ENCODE measurements at regions not wholly inside any gene's neighbourhood (a gene's known extent, or its start where the extent isn't known, plus 50 kb on each side); places are given as distances from the start of the nearest gene placed in this dataset.

DNA sequence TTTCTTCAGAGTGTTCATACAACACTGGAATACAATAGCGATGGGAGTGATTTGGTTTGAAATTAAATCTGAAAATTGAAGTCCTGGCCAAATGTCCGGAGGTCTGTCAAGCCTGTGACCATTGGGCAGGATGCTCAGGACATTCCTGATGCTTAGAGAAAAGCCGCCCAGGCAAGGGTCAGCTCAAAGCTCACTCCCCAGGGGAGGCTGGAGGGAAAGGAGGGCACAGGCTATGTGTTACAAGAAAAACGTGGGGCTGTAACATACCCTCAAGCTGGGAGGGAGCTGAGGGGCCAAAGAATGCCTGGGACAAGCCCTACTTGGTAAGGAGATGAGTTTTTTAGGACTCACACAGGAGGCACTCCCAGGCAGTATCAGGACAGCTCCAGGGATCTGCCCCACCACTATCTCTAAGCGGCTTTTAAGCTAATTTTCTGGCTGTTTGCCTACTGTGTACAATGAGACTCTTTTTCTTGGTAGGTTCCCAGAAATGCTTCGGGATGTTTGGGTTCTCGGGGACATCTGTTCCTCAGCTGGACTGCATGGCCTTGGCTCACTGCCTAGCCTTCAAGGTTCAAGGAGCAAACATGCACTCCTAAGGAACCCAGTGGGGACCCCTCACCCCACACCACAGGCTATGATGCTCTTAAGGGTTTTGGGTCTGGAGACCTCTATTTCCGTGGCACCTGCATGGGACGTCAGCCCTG lies 500.1 kb downstream of the BRD1 start:
- TF ChIP-seq BCL11B (tag by site-specific recombination; IDR thresholded peaks at IDR 0.05; ENCODE audit: low read depth) (no peak), ZNF626 (tag by site-specific recombination; IDR thresholded peaks at IDR 0.05) (no peak), ZNF610 (tag by site-specific recombination; IDR thresholded peaks at IDR 0.05; ENCODE audit: borderline replicate concordance) (no peak), BCL11A (tag by site-specific recombination; IDR thresholded peaks at IDR 0.05; ENCODE audit: low read depth) (no peak), OSR2 (tag by site-specific recombination; IDR thresholded peaks at IDR 0.05) (no peak), ZNF544 (tag by site-specific recombination; IDR thresholded peaks at IDR 0.05) (no peak)
- TF ChIP-seq, protein P1, sequence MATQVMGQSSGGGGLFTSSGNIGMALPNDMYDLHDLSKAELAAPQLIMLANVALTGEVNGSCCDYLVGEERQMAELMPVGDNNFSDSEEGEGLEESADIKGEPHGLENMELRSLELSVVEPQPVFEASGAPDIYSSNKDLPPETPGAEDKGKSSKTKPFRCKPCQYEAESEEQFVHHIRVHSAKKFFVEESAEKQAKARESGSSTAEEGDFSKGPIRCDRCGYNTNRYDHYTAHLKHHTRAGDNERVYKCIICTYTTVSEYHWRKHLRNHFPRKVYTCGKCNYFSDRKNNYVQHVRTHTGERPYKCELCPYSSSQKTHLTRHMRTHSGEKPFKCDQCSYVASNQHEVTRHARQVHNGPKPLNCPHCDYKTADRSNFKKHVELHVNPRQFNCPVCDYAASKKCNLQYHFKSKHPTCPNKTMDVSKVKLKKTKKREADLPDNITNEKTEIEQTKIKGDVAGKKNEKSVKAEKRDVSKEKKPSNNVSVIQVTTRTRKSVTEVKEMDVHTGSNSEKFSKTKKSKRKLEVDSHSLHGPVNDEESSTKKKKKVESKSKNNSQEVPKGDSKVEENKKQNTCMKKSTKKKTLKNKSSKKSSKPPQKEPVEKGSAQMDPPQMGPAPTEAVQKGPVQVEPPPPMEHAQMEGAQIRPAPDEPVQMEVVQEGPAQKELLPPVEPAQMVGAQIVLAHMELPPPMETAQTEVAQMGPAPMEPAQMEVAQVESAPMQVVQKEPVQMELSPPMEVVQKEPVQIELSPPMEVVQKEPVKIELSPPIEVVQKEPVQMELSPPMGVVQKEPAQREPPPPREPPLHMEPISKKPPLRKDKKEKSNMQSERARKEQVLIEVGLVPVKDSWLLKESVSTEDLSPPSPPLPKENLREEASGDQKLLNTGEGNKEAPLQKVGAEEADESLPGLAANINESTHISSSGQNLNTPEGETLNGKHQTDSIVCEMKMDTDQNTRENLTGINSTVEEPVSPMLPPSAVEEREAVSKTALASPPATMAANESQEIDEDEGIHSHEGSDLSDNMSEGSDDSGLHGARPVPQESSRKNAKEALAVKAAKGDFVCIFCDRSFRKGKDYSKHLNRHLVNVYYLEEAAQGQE (tag by site-specific recombination; IDR thresholded peaks at IDR 0.05) = no peak
- TF ChIP-seq, protein P2, sequence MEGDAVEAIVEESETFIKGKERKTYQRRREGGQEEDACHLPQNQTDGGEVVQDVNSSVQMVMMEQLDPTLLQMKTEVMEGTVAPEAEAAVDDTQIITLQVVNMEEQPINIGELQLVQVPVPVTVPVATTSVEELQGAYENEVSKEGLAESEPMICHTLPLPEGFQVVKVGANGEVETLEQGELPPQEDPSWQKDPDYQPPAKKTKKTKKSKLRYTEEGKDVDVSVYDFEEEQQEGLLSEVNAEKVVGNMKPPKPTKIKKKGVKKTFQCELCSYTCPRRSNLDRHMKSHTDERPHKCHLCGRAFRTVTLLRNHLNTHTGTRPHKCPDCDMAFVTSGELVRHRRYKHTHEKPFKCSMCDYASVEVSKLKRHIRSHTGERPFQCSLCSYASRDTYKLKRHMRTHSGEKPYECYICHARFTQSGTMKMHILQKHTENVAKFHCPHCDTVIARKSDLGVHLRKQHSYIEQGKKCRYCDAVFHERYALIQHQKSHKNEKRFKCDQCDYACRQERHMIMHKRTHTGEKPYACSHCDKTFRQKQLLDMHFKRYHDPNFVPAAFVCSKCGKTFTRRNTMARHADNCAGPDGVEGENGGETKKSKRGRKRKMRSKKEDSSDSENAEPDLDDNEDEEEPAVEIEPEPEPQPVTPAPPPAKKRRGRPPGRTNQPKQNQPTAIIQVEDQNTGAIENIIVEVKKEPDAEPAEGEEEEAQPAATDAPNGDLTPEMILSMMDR (tag by site-specific recombination; IDR thresholded peaks at IDR 0.05) = no peak
